Stimulated activated CD4-positive, alpha-beta T cell treated with anti-CD3 and anti-CD28 coated beads, TNF-alpha, amount 100 ng/mL, for 24 hours (primary cell): ENCODE measurements at regions not wholly inside any gene's neighbourhood (a gene's known extent, or its start where the extent isn't known, plus 50 kb on each side); places are given as distances from the start of the nearest gene placed in this dataset.

ENCODE experiments used
- DNase-seq, 3 experiments: peaks; one replicate each; pipeline ENCODE4 v3.0.0-alpha.2; 2020; ENCODE audit warnings: low read depth in 3 of 3

DNA sequence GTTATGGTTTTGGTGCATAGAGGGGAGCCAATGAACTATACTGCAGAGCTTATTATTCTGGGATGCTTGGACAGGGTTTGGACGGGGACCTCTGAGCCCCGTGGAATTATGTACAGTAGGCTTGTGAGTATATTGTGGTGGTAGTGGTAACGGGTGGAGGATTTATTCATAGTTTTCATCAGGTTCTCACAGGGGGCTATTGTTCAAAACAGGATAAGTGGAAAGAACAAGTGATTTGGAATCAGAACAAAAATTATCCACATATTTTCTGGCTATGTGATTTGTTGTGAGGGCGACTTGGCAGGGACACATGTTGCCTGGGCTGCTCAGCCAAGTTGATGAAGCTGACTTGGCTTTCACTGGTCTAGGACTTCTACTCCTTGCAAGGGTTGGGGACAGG lies 64.6 kb upstream of the ELOVL5 start:
- DNase-seq: no peak

DNA sequence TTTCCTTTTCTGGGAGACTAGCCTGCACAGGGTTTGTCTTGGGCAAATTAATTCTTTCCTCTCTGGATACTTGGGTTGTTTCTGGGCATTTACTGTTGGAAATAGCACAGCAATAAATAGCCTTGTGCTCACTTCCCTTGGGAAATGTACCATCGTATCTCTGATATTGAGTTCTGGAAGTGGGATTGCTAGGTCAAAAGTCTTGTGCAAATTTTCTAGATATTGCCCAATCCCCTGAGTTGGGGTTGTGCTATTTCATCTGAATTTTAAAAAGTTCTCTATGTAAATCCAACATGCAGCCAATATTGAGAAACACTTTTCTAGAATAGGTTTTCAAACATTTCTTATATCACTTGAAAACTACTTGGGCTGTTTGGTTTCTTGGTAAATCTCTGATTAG lies 64.0 kb upstream of the ELOVL5 start:
- DNase-seq: no peak

DNA sequence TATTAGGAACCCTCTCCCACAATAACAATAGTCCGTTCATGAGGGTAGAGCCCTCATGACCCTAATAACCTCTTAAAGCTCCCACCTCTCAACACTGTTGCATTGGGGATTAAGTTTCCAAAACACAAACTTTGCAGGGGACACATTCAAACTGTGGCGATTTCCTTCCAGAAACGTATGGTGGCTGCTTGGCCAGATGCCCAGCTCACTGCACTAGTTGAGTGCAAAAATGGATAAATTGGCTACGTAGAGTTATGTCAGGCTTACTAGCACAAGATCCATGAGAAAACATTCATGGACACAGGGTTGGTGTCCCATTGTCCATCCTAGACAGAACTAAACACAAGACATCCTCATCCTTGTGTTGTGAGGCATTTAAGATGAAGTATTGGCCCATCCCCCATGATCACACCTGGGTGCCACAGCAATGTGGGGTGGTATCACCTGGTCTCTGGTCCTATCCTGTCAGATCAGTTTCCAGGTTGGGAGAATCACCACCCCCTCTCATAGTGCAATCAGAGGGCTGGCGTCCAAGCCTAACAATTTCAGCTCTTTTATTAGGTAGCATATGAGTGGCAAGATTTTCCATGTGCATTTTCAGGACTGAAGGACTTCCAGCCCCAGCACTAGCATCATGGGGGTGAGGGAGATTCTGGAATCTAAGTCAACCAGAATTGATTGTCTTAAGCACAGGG lies 63.4 kb upstream of the ELOVL5 start:
- DNase-seq: no peak

DNA sequence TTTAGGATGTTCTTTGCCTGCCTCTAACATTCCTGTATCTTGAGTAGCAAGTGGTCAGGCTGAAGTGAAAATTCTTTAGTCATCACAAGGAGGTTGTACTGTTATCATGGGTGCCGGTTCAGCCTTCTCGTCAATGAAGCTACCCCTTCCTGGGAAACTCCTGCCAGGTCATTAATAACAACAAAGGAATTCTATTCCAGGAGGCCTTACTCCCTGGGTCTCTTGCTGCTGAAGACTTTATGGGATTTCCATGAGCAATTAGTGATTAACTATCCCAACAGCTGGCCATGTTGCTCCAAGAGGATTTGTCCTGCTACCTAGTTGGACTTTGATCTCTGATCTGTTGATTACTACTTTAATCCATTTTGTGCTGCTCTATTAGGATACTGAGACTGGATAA lies 62.7 kb upstream of the ELOVL5 start:
- DNase-seq: no peak

DNA sequence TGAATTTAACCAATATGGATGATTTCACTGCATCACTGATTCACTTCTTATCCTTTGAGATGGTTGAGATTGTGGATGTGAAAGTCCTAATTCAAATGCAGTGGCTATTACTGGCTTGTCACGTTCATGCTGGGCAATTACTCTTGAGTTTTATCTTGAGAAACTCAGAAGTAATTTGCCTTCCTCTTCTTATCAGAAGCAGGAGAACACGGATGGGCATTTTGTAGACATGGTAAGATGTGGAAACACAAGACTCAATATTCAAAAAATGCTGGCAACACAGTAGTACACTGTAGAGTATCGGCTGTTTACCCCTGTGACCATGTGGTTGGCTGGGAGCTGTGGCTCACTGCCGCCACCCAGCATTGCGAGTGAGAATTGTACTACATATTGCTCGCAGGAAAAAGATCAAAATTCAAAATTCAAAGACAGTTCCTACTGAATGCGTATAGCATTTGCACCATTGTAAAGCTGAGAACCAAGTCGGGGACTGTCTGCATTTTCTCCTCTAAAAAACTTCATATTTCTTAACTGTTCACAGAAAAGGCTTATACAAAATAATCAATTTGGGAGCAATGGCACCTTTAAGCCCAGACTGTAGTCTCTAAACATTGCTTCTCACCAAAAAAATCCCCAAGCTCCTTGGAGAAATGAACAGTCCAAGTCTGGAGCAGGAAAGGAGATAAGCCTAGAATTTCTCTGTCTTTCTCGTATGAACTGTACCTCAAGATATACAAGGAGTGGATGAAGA lies 61.9 kb upstream of the ELOVL5 start:
- DNase-seq: peak; percentile 18 to 32 (median 24)

DNA sequence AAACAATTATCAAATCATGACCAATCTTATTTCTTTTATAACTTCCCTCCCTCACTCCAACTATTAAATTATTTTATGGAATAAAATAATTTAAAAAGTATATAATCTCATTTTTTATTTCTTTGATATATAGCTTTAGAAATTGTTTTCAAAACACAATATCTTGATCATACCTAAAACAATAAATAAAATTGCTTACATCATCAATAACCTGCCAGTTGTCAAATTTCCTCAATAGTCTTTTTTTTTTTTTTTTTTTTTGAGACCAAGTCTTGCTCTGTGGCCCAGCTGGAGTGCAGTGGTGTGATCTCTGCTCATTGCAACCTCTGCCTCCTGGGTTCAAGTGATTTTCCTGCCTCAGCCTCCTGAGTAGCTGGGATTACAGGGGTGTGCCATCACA lies 60.1 kb upstream of the ELOVL5 start:
- DNase-seq: no peak

DNA sequence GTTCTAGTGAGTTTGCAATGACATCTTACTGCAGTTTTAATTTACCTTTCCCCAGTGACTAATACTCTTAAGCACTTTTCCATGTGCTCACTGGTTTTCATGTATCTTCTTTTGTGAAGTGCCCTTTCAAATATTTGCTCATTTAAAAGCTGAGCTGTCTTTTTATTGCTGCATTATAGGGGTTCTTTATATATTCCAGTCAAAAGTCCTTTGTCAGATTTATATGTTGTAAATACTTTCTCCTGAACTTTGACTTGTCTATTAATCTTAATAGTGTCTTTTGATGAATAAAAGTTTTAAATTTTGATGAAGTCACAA lies 50.2 kb upstream of the ELOVL5 start:
- no peak for DNase-seq

DNA sequence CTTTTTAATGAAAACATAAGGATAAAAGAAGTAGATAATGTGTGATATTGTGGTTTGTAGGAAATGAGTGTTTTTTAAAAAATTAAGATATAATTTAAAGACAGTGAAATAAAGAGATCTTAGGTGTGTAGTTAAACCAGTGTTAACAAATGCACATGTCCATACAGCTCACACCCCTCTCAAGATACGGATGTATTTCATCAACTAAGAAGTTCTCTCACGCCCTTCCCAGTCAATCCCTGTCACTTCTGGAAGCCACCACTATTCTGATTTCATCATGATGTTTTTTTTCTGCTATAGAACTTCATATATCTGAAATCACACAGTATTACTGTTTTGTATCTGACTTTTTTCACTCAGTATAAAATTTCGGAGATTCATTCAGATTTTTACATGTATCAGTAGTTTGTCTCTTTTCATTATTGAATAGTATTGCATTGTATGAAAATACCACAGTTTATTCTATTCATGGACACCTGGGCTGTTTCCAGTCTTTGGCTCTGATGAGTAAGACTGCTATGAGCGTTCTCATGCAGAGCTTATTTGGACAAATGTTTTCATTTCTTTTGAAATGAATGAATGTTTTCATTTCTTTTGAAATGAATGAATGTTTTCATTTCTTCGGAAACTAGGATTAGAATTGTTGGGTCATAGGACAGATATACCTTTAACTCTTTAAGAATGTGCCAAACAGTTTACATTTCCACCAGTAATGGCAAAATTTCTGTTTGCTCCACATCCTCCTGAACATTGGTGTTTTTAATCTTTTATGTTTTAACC lies 49.7 kb upstream of the ELOVL5 start:
- DNase-seq: no peak
